ENCODE measurements at regions not wholly inside any gene's neighbourhood (a gene's known extent, or its start where the extent isn't known, plus 50 kb on each side); places are given as distances from the start of the nearest gene placed in this dataset.
A peak's percentile ranks its signal among the peaks of the same experiment; 100 is the strongest.

DNA sequence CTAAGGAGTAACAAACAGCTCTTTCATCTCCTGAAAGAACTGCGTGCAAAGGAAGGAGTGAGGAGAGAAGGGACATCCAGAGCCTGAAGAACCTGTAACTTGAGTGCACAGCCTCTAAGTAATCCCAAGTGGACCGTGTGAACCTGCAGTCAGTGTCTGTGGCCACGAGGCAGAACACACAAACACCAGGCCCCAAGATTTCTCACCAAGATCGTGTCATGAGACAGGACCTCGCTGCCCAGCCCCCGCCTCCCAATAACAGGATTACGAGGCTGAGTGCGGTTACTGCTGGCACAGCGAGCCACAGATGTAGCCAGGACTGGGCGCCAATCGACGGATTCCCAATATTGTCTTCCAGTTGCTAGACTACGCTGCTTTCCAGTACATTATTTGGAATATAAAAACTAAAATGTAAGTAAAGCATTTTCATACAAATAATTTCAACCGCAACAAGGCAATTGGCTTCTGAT lies 101.3 kb upstream of the SLC25A33 start:
- DNase-seq (ENCODE audit: low spot score) (no peak), ATAC-seq (ENCODE audit: low read depth) (no peak)
- H3K36me3 ChIP-seq (ENCODE audit: low read depth), result no peaks in the 10 kb centered on the region
- peaks cover 10% of the 10 kb centered on the region for H3K4me1 ChIP-seq (ENCODE audit: insufficient read depth, poor library complexity, severe bottlenecking)
- H3K27me3 ChIP-seq (ENCODE audit: insufficient read depth, poor library complexity, severe bottlenecking), result no peaks in the 10 kb centered on the region
- H3K27ac ChIP-seq (ENCODE audit: poor library complexity, severe bottlenecking), result no peak overlapping the region
- H3K4me3 ChIP-seq (ENCODE audit: severe bottlenecking), result no peak overlapping the region
- no peaks in the 10 kb centered on the region for H3K9me3 ChIP-seq (ENCODE audit: severe bottlenecking)
- TF ChIP-seq CTCF (IDR thresholded peaks at IDR 0.05; ENCODE audit: poor library complexity, severe bottlenecking), result no peak

DNA sequence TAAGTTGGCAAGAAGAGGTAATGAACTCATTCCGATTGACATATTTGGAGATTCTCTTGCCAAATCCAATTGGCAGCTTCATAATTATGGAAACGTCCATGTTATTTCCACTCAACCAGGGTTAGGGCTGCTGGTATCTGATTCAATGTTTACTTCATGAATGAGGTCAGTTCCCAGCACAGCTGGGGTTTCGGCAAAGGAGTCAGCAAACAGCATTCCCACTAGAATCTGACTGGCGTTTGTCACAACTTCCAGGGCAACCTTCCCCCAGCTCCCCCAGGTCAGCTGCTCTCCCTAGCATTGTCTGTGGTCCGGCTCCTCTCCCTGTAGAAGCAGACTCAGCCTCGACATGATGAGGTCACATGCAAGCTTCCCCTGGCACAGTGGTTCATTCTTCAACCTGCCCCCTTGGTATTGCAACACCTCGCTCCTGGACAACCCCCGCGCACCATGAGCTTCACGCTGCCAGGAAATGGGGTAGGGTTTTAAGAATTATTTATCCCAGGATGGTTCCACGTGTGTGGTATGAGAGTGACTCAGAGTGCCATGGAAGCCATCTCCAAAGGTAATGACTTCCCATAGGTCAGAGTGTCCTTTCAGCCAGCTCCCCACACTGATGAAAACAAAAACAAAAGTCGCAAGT lies 100.7 kb upstream of the SLC25A33 start:
- H3K9me3 ChIP-seq (ENCODE audit: severe bottlenecking), result no peaks in the 10 kb centered on the region
- DNase-seq (ENCODE audit: low spot score) (no peak), ATAC-seq (ENCODE audit: low read depth) (peak; percentile 52)
- TF ChIP-seq CTCF (IDR thresholded peaks at IDR 0.05; ENCODE audit: poor library complexity, severe bottlenecking), result no peak
- peaks cover 10% of the 10 kb centered on the region for H3K4me1 ChIP-seq (ENCODE audit: insufficient read depth, poor library complexity, severe bottlenecking)
- H3K4me3 ChIP-seq (ENCODE audit: severe bottlenecking), result no peak overlapping the region
- no peaks in the 10 kb centered on the region for H3K36me3 ChIP-seq (ENCODE audit: low read depth)
- no peak overlapping the region for H3K27ac ChIP-seq (ENCODE audit: poor library complexity, severe bottlenecking)
- H3K27me3 ChIP-seq (ENCODE audit: insufficient read depth, poor library complexity, severe bottlenecking), result no peaks in the 10 kb centered on the region

DNA sequence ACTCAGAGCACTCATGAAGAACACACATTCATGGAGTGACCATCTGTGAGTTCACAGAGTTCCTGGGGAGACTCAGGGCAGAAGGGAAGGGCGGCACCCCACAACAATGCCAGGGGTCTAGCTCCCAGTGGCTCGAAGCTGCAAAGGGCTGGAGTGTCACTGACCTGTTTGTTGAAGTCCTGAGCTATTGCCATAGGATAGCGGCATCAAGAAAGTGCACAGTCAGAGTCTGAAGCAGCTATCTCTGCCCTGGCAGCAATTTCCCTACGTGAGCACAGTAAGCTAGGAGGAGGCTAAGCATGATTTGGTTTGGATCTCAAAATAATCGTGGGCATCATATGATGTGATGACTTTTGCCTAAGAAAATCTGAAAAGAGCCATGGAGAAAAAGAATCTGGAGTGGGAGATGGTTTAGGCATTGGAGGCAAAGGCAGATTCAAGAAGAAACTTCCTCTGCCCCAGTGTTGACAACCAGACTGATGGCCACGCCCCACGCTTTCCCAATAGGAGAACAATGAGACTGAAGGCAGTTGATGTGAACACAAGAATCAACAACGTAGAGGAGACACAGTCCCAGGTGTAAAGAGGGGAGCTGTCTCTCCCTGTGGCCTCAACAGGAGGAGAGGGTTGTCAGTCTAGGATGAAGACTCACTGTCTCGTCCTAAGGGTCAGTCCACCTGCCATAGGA lies 100.0 kb upstream of the SLC25A33 start:
- H3K4me1 ChIP-seq (ENCODE audit: insufficient read depth, poor library complexity, severe bottlenecking), result peaks cover 15% of the 10 kb centered on the region
- TF ChIP-seq CTCF (IDR thresholded peaks at IDR 0.05; ENCODE audit: poor library complexity, severe bottlenecking), result no peak
- no peak overlapping the region for H3K27ac ChIP-seq (ENCODE audit: poor library complexity, severe bottlenecking)
- no peak overlapping the region for H3K4me3 ChIP-seq (ENCODE audit: severe bottlenecking)
- ATAC-seq (ENCODE audit: low read depth) (no peak), DNase-seq (ENCODE audit: low spot score) (no peak)
- H3K9me3 ChIP-seq (ENCODE audit: severe bottlenecking), result no peaks in the 10 kb centered on the region
- H3K27me3 ChIP-seq (ENCODE audit: insufficient read depth, poor library complexity, severe bottlenecking), result no peaks in the 10 kb centered on the region
- H3K36me3 ChIP-seq (ENCODE audit: low read depth), result no peaks in the 10 kb centered on the region

- Histone ChIP-seq H3K27me3 (ENCODE audit: insufficient read depth, poor library complexity, severe bottlenecking) (no peaks in the 10 kb centered on the region), H3K36me3 (ENCODE audit: low read depth) (no peaks in the 10 kb centered on the region), H3K4me1 (ENCODE audit: insufficient read depth, poor library complexity, severe bottlenecking) (peaks cover 21% of the 10 kb centered on the region), H3K4me3 (ENCODE audit: severe bottlenecking) (no peak overlapping the region), H3K27ac (ENCODE audit: poor library complexity, severe bottlenecking) (no peak overlapping the region), H3K9me3 (ENCODE audit: severe bottlenecking) (no peaks in the 10 kb centered on the region)
- TF ChIP-seq CTCF (IDR thresholded peaks at IDR 0.05; ENCODE audit: poor library complexity, severe bottlenecking), result no peak
- no peak for DNase-seq (ENCODE audit: low spot score)
- no peak for ATAC-seq (ENCODE audit: low read depth)
Measured at GRCh38 chr1:9440261-9440660, 99.0 kb upstream of the SLC25A33 start.

GRCh38 chr1:9440763-9441194 lies 98.5 kb upstream of the SLC25A33 start:
- Histone ChIP-seq H3K27ac (ENCODE audit: poor library complexity, severe bottlenecking) (no peak overlapping the region), H3K4me1 (ENCODE audit: insufficient read depth, poor library complexity, severe bottlenecking) (peaks cover 21% of the 10 kb centered on the region), H3K9me3 (ENCODE audit: severe bottlenecking) (no peaks in the 10 kb centered on the region), H3K36me3 (ENCODE audit: low read depth) (no peaks in the 10 kb centered on the region), H3K27me3 (ENCODE audit: insufficient read depth, poor library complexity, severe bottlenecking) (no peaks in the 10 kb centered on the region), H3K4me3 (ENCODE audit: severe bottlenecking) (no peak overlapping the region)
- no peak for TF ChIP-seq CTCF (IDR thresholded peaks at IDR 0.05; ENCODE audit: poor library complexity, severe bottlenecking)
- DNase-seq (ENCODE audit: low spot score) (no peak), ATAC-seq (ENCODE audit: low read depth) (no peak)
